CMK (cell line): ENCODE measurements at regions not wholly inside any gene's neighbourhood (a gene's known extent, or its start where the extent isn't known, plus 50 kb on each side); places are given as distances from the start of the nearest gene placed in this dataset.
"Not testable (repeated sequence)": the region's sequence is repeated elsewhere in the genome, so short reads cannot be mapped to it uniquely, and the experiment has no call there.

Experiments
- DNase-seq: peaks from one replicate; pipeline ENCODE4 v3.0.0-alpha.2; 2010; ENCODE audit warnings: low read depth

- DNase-seq = no peak
These were observed 933.9 kb upstream of the EPHA5 start for GRCh38 chr4:66604192-66604591.

- no peak for DNase-seq
These were observed 932.3 kb upstream of the EPHA5 start for GRCh38 chr4:66602622-66603021.

GRCh38 chr4:66591968-66592367 lies 921.7 kb upstream of the EPHA5 start:
- DNase-seq = no peak

DNA sequence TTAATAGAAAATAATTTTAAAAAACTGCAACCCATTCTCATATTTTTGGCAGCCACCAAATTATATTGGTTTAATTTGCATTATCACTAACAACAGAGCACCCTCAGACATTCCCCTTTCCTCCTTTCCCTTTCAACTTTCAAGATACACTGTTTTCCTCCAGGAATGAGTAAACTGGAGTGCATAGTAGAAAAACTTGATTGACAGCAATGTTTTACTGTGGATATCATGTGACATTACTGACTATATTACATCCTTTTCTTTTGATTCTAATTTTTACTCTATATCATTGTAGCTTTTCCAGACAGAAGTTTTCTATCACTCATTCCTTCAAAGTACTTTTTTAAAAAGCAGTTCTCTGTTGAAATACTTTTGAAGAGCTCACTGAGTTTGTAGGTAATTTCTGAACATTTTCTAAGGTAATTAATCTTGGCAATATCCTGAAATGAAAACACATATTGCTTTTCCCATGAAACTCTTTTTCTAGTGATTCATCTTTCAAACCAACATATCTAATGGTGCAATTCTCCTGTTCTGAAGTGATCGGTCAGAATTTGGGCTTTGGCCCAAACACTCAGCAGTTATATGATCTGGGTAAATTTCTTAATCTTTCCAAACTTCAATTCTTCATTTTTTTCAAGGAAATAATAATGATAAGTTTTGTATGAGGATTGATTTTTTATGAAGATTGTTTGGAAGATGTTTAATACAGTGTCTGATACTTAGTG lies 920.4 kb upstream of the EPHA5 start:
- no peak for DNase-seq

DNA sequence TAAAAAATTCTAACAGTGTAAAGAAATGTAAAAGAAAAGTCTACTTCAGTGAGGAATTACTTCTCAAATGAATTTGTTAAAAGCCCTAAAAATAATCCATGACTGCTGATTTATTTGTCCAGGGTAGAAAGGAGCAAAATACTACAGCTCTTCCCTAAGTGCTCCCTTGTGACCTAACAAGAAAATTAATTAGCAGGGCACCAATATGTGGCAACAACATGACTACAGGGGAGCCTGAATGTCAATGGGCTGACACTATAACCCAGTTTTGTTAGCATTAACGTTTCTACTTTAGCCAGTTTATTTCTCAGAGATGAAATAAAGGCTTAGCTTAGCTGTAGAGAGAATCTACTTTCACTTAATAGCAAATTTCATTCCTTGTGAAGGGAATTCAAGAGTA lies 918.9 kb upstream of the EPHA5 start:
- no peak for DNase-seq

GRCh38 chr4:66585767-66586166 lies 915.5 kb upstream of the EPHA5 start:
- no peak for DNase-seq

- no peak for DNase-seq
These were observed 907.6 kb upstream of the EPHA5 start for GRCh38 chr4:66577922-66578321.

DNA sequence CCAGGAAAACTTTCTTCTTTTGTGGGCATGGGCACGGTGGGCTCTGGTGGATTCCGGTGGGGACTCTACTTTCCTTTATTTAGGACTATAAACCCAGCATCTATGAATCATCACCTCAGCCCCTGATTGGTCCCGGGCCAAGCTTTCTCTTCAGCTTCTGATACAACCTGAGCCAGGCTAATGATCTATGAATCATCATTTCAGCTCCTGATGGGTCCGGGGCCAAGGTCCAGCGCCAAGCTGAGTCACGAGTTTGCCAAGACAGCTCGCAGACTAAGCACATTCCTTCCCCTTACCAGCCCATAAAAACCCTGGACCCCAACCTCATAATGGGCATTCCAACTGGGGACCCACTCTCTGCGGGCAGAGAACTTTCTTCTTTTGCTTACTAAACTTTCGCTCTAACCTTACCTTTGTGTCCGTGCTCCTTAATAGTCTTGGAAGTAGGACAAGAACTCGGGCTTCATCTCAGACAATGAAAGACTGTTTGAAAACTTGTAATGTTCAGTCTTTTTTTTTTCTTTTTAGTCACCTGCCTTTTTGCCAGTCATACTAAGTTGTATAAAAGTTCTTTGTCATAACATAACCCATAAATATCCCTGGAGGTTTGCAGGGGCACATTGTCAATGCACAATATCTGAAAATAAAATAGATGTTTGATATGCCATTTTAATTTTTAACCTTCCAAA lies 904.9 kb upstream of the EPHA5 start:
- DNase-seq = no peak

- DNase-seq = no peak
These were observed 904.1 kb upstream of the EPHA5 start for GRCh38 chr4:66574145-66574978.

GRCh38 chr4:66572949-66573348 lies 902.7 kb upstream of the EPHA5 start:
- no peak for DNase-seq

DNA sequence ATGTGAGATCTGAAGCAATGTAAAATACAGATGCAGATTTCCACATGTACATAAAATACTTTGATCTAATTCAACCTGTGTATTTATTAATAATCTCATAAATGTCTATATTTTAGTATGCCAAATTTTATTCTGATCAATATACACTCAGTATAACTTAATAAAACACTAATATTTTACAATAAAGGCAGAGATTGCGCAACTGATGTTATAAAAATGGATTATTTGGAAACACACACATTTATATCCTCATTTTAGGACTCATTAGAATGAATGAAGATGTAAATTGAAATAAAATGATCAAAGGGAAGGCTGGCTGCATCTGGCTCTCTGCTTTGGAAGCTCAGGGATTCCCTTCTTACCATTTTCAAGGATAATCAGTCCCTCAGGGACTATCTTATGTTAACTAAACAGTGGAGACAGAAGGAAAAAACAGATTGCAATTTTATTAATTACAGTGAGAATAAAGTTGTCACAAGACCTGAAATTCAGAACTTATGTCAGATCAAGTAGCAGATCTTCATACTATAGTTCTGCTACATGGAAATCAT lies 900.9 kb upstream of the EPHA5 start:
- no peak for DNase-seq

- DNase-seq = no peak
These were observed 898.9 kb upstream of the EPHA5 start for GRCh38 chr4:66569228-66569627.

- DNase-seq = no peak
These were observed 898.1 kb upstream of the EPHA5 start for GRCh38 chr4:66568431-66568830.

DNA sequence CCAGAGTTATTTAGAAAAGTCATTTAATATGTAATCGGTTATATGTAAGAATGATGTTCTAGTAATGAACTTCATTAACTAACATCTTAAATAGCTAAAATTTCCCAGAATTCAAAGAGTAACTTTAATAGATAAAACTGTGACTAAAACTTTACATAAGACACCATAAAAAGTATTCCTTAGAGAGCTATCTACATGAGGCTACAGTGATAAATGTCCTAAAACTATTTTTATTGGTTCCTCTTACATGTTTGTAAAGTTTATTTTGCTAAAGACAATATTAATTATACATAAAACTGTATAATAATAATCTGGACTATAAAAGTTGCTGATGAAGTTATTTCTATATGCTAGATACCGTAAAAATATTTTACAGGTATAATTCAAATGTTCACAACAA lies 897.7 kb upstream of the EPHA5 start:
- DNase-seq = no peak

GRCh38 chr4:66567551-66567950 lies 897.3 kb upstream of the EPHA5 start:
- DNase-seq = no peak

DNA sequence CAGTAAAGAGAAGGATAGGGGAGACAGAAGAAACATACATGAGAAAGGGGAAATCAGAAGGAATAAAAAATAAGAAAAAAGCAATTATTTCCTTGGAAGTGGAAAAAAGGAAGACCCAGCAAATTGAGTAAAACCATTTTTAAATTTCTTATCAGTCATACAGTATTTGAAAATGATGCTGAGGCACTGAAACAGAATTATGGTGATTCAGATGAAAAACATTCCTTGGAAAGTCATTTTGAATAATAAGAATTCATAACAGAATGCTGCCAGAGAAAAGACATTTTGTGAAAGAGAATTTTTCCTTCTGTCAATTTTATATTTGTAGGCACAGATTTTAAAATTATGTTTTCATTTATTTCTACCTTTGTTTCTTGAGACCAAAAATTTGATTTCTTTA lies 895.5 kb upstream of the EPHA5 start:
- DNase-seq = no peak

DNA sequence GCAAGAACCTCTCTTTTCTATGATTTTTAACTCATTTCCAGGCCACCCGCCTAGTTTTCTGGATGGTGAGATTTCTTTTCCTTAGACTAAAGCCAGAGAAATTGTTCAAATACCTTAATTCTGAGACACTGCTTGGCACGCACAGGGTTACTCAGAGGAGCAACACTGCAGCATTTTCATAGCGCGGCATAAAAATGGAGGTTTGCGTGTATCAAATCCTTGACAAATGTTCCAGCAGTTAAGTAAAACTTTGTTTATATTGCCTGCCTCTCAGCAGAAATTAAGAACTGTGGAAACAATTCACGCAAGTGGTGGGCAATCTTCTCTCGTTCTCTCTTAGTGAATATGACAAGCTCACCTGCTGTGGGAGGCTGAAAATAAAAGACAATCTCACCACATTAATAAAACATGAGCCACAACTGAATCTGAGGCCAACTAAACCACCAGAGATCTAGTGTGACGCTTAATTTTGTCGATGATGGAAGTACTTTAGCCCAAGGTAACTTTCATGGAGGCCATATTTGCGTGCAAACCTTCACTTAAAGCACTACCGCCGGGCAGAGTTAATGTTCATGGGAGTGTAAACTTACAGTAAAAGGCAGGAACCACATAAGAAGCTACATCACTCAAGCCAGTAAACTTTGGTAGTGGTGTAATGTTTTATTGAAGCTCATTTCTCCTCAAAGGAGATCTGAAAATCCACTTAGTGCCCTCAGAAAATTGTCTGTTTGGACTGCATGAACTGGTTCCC lies 894.8 kb upstream of the EPHA5 start:
- DNase-seq = no peak

- DNase-seq = no peak
These were observed 892.1 kb upstream of the EPHA5 start for GRCh38 chr4:66562276-66562806.

DNA sequence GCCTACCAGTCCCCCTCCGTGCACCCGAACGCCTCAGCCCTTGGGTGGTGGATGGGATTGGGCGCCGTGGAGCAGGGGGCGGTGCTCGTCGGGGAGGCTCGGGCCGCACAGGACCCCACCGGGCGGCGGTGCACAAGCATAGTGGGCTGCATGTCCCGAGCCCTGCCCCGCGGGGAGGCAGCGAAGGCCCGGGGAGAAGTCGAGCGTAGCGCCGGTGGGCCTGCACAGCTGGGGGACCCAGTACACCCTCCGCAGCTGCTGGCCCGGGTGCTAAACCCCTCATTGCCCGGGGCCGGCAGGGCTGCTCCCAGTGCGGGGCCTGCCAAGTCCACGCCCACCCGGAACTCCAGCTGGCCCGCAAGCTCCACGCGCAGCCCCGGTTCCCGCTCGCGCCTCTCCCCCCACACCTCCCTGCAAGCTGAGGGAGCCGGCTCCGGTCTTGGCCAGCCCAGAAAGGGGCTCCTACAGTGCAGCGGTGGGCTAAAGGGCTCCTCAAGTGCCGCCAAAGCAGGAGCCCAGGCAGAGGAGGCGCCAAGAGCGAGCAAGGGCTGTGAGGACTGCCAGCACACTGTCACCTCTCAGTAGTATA lies 891.3 kb upstream of the EPHA5 start:
- not testable (repeated sequence) for DNase-seq

GRCh38 chr4:66558651-66559050 lies 888.4 kb upstream of the EPHA5 start:
- DNase-seq = no peak

DNA sequence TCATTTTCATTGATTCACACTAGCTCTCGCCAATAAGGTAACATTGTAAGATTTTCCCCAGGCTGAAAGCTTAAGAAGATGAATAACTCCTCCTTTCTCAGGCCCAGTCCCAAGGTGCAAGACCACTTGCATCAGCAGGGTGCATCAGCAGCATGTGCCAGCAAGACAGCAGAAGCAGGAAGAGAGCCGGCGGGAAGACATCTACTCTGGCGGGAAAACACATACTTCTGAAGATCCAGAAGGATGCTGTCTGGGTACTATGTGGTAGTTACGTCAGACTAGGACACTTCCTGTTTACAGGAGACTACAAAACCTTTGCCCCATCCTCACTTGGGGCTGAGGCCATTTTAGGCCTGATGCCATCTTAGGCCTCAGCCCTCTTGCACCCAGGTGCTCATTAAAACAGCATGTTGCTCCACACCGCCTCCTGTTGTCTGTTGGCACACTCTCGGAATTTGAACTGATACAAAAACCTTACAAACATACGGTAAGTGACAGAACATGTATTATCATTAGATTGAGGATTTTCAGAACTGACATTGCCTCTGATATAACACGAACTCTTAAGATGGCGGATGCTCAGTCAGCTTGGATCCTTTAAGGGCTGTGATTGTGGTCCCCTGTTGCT lies 886.5 kb upstream of the EPHA5 start:
- no peak for DNase-seq
